HG02678 (cell line): ENCODE measurements at regions not wholly inside any gene's neighbourhood (a gene's known extent, or its start where the extent isn't known, plus 50 kb on each side); places are given as distances from the start of the nearest gene placed in this dataset.
"Not testable (repeated sequence)": the region's sequence is repeated elsewhere in the genome, so short reads cannot be mapped to it uniquely, and the experiment has no call there.

Source experiments
- ATAC-seq: cut with Tn5 transposase; IDR thresholded peaks from one replicate; pipeline ENCODE4 v1.9.1; 2021; ENCODE audit warnings: mild to moderate bottlenecking, moderate library complexity; ENCODE audit not compliant: unreplicated experiment

DNA sequence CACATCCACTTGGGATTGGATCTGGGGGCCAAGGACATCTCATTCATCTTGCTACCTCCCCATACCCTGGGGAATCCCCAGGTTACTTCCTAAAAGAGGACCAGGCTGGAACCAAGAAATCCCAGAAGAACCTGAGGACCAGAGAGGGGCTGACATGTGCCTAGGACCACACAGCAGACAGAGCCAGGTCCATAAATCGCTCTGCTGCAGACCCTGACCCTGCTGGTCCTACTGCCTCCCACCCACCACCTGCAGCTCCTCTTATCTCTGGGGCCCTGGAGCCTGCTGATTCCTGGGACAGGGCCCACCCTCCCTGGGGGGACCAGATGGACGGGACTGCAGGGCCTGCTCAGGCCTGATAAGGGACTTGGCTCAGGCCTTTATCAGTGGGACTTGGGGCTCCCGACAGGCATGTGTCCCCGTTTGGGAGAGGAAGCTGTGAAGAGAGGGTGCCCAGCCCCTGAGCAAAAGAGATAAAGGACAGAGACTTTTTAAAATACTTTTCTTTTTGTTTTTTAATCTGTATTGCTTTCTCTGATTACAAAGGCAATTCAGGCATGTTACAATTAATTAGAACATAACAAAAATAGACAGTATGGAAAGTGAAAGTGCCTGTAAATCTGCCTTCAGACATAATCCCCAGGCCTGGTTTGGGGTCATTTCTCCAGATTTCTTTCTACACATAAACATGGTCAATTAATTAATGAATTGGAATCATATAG is 101.3 kb upstream of the LARP1 start:
- ATAC-seq, result no peak

DNA sequence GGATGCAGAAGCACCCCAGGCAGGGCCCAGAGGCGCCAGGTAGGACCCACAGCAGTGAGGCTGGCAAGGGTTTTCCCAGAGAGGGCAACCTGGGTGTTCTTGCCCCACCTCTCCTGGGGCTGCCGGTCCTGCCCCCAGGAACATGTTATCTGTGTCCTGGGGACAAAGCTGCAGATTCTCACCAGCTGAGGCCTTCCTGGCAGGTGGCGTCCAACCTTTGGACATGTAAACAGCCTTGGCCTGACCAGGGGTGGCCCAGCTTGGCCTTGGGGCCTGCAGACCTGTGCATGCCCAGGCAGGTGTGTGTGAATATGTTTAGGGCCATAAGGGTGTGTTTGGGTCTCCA is 101.8 kb upstream of the LARP1 start:
- ATAC-seq, result no peak

DNA sequence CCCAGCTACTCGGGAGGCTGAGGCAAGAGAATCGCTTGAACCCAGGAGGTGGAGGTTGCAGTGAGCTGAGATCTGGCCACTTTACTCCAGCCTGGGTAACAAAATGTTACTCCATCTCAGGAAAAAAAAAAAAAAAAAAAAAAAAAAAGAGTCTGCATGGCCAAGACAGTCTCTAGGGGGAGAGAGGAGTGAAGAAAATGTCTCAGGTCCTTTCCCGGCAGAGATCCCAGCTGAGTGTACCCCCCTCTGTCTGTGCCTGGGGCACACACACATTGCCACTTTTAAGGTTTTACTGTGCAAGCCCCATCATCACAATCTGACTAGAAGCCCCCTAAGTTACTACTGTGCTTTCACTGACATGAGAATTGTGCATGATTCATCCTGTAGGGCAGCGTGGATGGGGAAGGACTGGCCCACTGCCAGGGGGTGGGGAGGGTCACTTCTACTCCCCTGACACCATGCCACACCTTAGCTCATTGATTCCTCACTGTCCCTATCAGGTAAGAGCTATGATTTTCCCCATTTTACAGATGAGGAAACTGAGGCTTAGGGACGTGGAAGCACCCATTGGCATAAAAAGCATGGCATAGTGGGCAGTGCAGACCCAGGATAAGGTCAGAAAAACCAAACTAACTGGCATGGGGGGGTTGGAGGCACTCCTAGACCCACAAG is 102.3 kb upstream of the LARP1 start:
- ATAC-seq, result no peak

DNA sequence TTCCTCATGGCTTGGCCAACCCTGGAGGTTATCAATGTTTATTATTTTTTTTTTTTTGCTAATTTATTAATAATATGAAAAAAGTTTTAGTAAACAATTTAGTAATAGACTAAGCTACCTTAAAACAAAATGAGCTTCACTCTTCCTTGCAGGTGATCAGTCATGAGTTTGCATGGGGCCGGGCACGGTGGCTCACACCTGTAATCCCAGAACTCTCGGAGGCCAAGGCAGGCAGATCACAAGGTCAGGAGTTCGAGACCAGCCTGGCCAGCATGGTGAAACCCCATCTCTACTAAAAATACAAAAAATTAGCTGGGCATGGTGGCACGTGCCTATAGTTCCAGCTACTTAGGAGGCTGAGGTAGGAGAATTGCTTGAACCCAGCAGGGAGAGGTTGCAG is 103.4 kb upstream of the LARP1 start:
- not testable (repeated sequence) for ATAC-seq

DNA sequence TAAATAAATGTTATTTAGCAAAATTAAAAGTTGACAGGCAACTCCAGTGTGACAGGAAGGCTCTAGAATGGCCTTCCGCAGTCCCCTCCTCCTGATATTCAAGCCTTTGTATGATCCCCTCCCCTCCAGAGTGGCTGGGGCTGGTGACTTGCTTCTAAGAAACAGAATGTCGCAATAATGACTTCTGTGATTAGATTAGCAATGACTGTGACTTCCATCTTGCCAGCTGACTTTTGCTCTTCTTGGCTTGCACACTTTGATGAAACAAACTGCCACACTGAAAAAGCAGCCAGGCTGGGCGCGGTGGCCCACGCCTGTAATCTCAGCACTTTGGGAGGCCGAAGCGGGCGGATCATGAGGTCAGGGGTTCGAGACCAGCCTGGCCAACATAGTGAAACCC is 106.5 kb upstream of the LARP1 start:
- ATAC-seq, result no peak

DNA sequence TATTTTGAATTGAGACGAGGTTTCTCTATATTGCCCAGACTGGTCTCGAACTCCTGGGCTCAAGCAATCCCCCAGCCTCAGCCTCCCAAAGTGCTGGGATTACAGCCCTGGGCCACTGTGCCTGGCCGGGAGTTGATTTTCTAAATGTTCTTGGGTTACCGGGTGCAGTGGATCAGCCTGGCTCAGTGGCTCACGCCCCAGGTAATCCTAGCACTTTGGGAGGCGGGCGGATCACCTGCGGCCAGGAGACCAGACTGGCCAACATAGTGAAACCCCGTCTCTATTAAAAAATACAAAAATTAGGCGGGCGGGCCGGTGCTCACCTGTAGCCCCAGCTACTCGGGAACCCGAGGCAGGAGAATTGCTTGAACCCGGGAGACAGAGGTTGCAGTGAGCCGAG is 106.9 kb upstream of the LARP1 start:
- ATAC-seq, result no peak

DNA sequence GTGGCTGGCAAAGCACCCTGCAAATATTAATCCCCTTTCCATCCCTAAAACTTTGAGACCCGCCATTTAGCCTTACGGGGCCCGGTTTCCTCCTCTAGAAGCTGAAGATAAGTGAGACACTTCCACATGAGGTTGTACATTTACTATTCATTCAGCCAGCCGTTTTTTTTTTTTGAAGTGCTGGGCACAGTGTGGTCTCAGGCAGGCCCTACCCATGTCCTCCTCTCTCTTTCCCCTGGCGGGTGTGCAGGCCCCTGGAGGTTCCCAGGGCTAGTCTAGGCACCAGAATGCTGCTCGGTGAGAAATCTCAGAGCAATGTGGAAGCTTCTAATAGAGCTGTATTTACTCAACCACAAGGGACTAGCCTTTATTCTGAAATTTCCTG is 107.4 kb upstream of the LARP1 start:
- no peak for ATAC-seq

DNA sequence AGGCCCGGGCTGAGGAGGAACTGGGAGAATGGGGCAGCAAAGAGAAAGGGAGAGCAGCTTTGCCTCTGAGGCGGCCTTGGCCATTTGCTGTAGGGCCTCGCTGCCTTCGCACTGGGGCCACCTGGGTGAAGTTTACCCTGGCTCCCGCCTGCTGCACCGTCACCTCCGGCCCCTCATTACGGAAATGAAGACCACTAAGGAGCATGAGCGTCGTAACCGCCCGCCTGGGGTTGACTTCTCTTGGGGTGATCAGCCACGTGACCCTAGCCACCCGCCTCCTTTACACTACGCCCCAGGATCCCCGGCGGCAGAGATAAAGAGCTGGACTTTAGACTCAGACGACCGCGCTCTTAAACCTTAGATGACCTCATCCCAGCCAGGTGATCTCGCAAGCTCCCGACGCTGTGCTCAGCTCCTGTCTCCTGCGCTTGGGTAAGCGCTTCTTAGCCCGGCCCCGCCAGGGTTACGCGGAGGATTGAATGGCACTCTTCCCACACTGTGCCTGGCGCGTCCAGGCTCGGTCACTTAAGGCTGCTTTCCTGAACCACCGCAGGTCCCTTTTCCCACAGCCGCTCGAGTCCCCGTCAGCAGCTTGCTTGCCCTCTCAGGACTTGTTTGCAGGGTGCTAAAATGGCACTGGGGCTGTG is 107.9 kb upstream of the LARP1 start:
- peak; percentile 73 for ATAC-seq

DNA sequence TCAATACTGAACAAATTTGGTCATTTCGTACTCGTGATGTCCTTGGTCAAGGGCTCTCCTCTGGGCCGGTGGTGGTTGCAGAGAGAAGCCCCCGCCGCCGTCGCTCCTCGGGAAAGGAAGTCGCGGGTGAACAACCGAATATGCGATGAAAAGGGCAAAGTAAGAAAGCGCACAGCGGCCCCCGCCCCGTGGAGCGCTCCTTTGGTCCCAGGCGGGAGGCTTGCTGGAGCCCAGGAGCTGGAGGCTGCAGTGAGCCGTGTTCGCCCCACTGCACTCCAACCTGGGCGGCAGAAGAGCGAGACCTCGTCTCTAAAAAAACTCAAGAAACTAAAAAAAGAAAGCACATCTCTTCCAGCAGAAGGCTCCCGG is 108.4 kb upstream of the LARP1 start:
- ATAC-seq, result peak; percentile 11

DNA sequence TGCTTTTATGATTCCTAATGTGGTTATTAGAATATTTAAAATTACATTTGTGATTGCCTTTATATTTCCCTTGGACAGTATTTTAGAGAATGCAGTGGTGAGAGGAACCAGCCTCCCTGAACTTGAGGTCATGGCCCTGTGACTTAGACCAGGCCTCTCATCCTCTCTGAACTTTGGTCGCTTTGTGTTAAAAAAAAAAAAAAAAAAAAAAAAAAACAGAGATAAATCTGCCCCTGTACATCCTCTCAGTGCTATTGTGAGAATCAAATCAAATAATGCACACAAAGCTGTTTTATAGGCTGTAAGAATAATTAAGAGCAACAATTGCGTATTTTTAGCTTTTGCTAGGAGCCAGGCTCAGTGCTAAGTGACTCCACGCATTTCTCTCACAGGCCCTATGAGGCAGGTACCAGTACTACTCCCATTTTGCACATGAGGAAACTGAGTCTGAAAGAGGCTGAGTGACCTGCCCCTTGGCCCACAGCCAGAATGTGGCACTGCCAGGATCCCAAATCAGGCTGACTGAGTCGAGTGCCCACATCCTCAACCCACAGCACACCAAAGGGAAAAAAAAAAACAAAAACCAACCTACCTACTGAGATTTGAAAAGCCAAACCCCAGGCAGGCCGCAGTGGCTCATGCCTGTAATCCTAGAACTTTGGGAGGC is 110.3 kb upstream of the LARP1 start:
- no peak for ATAC-seq

DNA sequence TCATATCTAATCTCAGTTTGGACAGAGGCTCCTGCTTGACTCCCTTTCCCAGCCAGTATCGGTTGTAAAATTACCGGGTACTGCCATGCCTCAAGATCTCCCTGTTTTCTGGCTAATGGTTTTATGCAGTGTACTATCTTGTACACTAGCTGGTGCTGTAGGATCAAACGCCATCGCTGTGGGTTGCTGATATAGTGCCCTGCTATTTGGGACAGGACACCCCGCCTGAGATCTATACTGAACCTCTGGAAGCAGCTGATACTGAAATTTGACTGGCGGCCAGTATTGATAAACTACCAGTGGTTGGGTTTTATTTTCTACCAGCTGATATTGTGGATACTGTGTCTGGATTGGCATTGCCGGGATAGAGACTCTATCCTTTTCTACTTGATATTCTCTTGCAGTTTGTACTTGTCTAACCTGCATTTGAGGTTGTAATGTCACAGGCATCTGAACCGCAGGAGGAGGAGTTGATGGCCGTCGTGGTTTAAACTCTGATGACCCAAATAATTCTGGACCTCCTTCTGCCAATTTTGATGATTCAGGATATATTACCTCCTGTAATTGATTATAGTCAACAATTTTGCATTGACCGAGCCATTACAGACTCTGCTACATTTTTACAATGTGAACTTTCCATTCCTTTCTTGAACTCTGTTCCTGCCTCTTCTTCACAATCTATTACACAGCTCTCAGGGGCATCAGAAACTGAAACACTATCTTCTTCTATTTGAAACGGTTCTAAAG is 112.5 kb upstream of the LARP1 start:
- no peak for ATAC-seq

DNA sequence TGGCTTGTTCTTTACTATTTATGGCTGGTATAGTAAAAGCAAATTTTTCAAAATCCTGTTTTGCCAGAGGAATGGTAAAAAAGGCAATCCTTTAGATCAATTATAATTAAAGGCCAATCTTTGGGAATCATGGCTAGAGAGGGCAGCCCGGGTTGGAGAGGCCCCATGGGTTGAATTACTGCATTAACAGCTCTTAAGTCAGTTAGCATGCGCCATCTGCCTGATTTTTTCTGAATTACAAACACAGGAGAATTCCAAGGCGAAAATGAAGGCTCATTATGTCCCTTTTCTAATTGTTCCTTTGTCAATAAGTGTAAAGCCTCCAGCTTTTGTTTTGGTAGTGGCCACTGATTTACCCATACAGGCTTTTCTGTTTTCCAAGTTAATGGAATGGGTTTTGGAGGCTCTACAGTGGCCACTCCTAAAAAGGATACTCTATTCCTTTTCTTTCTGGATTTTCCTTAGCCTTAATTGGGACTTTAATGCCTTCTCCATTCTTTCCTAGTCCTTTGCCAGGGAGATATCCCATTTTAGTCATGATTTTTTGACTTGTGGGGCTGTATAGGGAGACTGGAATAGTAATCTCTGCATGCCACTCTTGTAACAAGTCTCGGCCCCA is 114.9 kb upstream of the LARP1 start:
- ATAC-seq, result not testable (repeated sequence)

DNA sequence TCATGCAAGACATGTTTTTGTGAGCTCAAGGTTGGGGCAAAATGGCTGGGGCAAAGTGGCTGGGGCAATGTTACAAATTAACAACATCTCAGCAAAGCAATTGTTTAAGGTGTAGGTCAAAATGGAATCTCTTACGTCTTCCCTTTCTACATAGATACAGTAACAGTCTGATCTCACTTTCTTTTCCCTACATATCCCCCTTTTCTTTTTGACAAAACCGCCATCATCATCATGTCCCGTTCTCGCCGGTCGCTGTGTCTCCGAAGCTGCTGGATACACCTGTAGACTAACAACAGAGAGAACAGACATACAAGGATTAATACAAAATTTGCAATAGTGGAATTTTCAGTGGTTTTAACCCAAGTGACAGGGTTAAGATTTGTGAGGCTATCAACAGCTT is 118.4 kb upstream of the LARP1 start:
- ATAC-seq, result not testable (repeated sequence)

DNA sequence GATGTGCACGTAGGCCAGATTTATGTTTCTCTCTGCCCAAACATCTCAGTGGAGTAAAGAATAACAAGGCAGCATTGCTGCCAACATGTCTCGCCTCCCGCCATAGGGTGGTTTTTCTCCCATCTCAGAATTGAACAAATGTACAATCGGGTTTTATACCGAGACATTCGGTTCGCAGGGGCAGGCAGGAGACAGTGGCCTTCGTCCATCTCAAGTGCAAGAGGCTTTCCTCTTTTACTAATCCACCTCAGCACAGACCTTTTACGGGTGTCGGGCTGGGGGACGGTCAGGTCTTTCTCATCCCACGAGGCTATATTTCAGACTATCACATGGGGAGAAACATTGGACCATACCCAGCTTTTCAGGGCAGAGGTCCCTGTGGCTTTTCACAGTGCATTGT is 118.9 kb upstream of the LARP1 start:
- ATAC-seq, result not testable (repeated sequence)

DNA sequence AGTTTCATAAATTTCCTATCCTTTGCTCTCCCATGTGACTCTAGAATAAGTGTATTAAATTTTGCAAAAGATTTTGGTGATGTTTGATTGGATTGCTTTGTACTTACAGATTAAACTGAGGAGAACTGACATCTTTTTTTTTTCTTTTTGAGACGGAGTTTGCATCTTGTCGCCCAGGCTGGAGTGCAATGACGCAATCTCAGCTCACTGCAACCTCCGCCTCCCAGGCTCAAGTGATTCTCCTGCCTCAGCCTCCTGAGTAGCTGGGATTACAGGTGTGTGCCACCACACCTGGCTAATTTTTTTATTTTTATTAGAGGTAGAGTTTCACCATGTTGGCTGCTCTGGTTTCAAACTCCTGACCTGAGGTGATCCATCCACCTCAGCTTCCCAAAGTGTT is 121.4 kb upstream of the LARP1 start:
- ATAC-seq, result not testable (repeated sequence)

DNA sequence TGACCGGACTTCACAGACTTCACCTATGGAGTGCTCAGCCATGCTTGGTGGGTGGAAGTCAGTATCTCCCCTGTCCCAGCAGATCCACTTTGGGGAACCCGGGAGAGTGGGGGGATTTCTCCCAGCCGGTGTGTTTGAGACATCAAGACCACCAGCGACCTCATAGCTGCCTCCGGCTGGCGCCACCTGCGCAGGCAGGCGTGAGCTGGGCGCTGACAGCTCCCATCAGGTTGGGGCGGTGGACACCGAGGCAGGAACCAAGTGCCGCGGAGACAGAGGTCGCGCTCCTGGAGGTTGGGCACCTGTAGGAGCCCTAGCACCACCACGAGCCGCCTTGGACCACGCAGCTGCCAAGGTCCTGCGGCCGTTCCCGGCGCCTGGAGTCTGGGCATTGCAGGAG is 124.0 kb upstream of the LARP1 start:
- ATAC-seq, result no peak

DNA sequence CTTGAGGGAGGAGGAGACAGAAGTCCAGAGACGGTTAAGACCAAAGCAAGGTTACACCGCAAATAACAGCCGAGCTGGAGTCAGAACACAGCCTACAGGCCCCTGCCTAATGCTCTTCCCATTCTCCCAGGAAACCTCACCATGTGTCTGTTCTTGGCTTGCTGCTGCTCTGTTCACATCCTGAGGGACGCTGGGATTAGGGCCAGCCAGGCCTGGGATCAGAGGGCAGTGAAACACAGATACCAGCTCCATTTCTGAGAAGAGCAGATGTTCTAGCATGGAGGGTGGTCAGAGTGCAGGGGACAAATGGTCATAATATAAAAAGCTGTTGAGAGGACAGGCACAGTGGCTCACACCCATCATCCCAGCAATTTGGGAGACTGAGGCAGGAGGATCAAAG is 124.8 kb upstream of the LARP1 start:
- no peak for ATAC-seq

DNA sequence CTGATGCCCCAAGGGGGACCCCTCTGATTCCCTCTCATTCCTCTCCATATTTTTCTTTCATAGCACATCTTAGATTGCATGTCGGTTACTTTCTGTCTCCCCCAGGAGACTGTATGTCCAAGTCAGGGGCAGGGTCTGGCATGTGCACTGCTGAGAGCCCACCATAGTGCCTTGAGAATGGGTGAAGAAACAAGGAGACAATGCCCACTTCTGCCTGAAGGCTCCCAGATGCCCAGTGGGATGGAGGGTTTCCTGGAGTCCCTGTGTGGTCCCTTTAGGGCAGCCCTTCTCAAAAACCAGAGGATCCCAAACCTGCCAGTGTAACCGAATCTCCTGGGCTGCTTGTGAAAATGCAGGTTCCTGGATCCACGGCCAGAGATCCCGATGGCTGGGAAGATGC is 126.5 kb upstream of the LARP1 start:
- no peak for ATAC-seq

DNA sequence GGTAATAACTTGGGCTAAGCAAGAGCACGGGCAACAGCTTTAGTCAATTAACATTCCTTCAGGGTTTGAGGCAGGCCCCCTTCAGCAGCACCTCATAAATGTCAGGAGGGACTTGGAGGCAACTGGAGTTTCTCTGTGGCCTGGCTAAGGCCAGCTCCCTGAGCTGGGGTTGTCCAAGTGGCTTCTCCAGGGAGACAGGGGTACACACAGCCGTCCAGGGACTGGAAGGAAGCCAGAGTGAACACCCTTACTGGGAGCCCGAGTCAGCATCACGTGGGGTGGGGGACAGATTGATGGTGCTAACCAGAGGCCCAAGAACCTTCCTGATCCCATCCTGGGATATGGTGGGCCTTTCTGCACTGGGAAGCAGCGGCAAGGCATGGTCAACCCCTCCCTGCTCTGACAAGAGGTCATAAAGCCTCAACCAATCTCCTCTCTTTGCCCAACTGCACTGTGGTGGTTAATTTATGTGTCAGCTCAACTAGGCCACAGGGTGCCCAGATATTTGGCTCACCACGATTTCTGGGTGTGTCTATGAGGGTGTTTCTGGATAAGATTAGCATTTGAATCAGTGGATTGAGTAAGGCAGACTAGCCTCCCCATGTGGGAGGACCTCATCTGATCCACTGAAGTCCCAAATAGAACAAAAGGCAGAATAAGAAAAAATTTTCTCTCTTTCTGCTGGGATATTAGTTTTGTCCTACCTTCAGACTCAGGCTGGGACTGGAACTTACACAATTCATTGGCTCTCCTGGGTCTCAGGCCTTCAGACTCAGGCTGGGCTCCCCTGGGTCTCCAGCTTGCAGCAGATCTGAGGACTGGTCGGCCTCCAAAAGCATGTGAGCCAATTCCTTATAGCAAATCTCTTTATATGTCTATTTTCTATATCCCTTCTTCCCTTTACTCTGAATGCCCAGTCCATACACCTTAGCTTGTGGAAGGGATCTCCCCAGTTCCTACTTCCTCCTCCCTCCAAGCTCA is 127.2 kb upstream of the LARP1 start:
- ATAC-seq, result no peak
